ENCODE measurements at regions not wholly inside any gene's neighbourhood (a gene's known extent, or its start where the extent isn't known, plus 50 kb on each side); places are given as distances from the start of the nearest gene placed in this dataset.

DNA sequence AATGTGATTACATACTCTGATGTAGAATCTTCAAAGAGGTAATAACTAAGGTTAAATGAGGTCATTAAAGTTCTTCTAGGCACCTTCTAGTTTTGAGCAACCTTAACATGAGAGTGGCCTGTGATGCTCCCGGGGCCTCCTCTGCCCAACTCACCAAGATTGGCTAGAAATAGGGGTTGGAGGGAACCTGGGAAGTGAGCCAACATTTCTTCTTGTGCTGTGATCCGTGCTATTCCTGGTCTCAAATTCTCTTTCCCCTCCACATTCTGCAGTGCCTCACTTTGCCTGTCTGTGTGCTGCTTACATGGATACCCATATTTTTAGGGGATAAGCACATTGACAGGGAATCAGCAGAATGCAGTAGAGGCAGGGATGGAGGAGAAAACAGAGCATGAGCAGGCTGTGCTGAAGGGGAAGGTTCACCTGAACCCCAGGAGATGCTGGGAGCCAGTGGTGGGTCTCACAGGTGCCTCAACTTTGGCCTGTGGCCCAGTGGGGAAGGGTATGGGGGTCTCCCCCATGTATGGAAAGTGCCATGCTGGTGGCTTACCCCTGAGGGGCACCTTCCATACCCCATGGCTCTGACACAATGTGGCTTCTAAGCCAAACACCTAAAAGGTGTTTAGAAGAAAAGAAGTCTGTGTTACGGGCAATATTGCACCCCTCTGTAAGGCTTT lies 164.7 kb upstream of the CHD6 start:
- WGBS: 68% methylated on average over 3 of the region's 3 CpGs
- Histone ChIP-seq H3K4me1 (ENCODE audit: insufficient read depth) (no peaks in the 10 kb centered on the region), H3K4me3 (ENCODE audit: low read depth, low read length) (no peak overlapping the region), H3K36me3 (ENCODE audit: insufficient read depth) (no peaks in the 10 kb centered on the region), H3K27ac (ENCODE audit: low read depth) (no peak overlapping the region)
- DNase-seq (ENCODE audit: extremely low spot score): no peak

GRCh38 chr20:41782255-41782654 lies 164.1 kb upstream of the CHD6 start:
- no peaks in the 10 kb centered on the region for H3K36me3 ChIP-seq (ENCODE audit: insufficient read depth)
- H3K4me1 ChIP-seq (ENCODE audit: insufficient read depth): no peaks in the 10 kb centered on the region
- DNase-seq (ENCODE audit: extremely low spot score): no peak
- WGBS: 63% methylated on average over 3 of the region's 3 CpGs
- H3K4me3 ChIP-seq (ENCODE audit: low read depth, low read length): no peak overlapping the region
- no peak overlapping the region for H3K27ac ChIP-seq (ENCODE audit: low read depth)

DNA sequence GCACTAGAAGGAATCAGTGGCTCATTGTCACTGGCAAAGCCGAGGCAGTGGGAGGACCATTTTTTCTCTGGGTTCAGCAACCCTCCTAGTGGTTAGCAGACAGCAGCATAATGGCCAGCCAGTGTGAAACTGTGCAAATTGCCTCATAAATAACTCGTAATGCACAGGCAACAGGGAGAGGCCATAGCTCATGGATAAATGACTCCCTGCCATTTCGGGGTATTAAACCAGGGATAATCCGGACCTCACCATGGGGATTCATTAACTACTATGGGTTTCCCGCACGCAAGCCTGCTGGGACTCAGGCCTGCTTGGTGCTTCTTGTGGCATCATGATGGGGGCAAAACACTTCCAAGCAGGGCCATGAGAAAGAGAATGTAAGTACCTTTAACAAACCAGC lies 158.2 kb upstream of the CHD6 start:
- WGBS: 67% methylated on average over 6 of the region's 6 CpGs
- DNase-seq (ENCODE audit: extremely low spot score): no peak
- H3K4me3 ChIP-seq (ENCODE audit: low read depth, low read length): no peak overlapping the region
- H3K36me3 ChIP-seq (ENCODE audit: insufficient read depth): no peaks in the 10 kb centered on the region
- H3K4me1 ChIP-seq (ENCODE audit: insufficient read depth): no peaks in the 10 kb centered on the region
- no peak overlapping the region for H3K27ac ChIP-seq (ENCODE audit: low read depth)

DNA sequence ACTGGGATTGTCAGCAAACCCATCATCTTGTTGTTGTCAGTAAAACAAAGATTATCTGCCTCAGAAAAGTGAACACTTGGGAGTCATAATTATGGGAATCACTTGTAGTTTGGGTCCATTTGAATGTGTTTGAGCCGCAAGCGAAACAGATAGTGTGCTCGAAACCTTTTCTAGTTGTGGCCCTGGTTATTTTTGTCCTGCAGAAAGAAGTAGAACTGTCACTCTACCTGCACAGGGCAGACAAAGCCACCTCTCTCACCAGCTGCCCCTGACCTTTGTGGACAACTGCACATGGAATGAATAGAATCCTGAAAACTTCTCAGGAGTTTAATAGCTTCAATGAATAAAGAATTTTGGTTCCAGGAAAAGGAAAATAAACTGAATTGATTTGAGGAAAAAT lies 156.1 kb upstream of the CHD6 start:
- H3K36me3 ChIP-seq (ENCODE audit: insufficient read depth): no peaks in the 10 kb centered on the region
- WGBS: 89% methylated on average over 3 of the region's 3 CpGs
- no peak for DNase-seq (ENCODE audit: extremely low spot score)
- no peak overlapping the region for H3K4me3 ChIP-seq (ENCODE audit: low read depth, low read length)
- H3K27ac ChIP-seq (ENCODE audit: low read depth): no peak overlapping the region
- no peaks in the 10 kb centered on the region for H3K4me1 ChIP-seq (ENCODE audit: insufficient read depth)

GRCh38 chr20:41770965-41771364 lies 152.8 kb upstream of the CHD6 start:
- Histone ChIP-seq H3K4me3 (ENCODE audit: low read depth, low read length) (no peak overlapping the region), H3K27ac (ENCODE audit: low read depth) (no peak overlapping the region), H3K36me3 (ENCODE audit: insufficient read depth) (no peaks in the 10 kb centered on the region), H3K4me1 (ENCODE audit: insufficient read depth) (no peaks in the 10 kb centered on the region)
- no peak for DNase-seq (ENCODE audit: extremely low spot score)
- 60% methylated on average over 2 of the region's 2 CpGs for WGBS

DNA sequence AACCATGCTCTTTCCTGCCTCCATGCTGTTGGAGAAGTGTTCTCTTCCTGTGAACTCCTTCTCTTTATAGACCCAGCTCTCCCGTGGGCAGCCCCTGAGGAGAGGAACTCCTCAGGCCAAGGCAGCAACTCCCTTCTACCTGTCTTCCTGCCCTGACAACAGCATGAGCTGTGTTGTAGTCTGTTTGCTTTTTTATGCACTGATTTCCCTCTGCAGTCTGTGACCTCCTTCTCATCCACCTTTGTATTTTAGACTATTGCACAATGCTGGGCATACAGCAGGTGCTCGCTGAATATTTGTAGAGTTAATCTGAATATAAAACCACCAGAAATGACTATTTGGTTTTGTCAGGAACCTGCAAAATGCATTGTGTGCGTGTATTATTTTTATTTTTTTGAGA lies 152.2 kb upstream of the CHD6 start:
- Histone ChIP-seq H3K4me3 (ENCODE audit: low read depth, low read length) (no peak overlapping the region), H3K27ac (ENCODE audit: low read depth) (no peak overlapping the region), H3K36me3 (ENCODE audit: insufficient read depth) (no peaks in the 10 kb centered on the region), H3K4me1 (ENCODE audit: insufficient read depth) (no peaks in the 10 kb centered on the region)
- WGBS: 55% methylated on average over 3 of the region's 3 CpGs
- no peak for DNase-seq (ENCODE audit: extremely low spot score)

DNA sequence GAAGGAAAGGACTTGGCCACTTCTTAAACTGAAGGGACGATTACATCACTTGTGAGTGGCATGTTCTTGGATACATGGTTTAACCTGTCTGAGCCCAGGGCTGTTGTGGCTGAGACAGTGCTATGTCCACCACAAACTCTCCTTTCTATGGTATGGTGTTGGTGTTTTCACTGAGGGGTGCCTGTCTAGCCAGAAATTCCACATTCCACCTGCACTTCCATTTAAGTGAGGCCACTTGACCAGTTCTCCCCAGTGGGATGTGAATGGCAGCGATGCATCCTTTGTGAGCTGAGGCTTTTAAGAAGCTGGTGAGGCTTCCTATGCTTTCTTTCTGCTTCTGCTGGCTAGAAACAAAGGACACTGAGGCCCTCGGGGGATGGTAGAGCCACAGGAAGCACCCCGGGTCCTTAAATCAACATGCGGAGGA lies 151.4 kb upstream of the CHD6 start:
- H3K27ac ChIP-seq (ENCODE audit: low read depth): no peak overlapping the region
- no peak for DNase-seq (ENCODE audit: extremely low spot score)
- H3K36me3 ChIP-seq (ENCODE audit: insufficient read depth): no peaks in the 10 kb centered on the region
- WGBS: 34% methylated on average over 5 of the region's 5 CpGs
- H3K4me3 ChIP-seq (ENCODE audit: low read depth, low read length): no peak overlapping the region
- no peaks in the 10 kb centered on the region for H3K4me1 ChIP-seq (ENCODE audit: insufficient read depth)

DNA sequence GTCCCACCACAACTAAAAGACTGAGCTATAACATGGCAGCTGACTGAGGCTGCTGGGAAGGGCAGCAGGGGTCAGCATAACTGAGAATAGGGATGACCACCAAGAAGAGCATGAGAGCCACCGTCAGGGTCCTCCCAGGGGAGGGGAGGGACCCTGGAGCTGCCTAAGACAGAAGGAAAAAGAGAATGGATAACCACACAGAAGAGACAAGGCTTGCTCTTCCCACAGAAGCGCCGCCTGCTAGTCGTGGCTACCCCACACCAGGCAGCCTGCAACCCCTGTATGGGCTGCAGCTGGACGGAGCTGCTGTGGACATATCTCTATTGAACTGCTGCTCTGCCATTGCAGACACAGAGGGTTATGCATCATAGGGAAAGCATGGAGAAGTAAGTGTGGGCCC lies 132.0 kb upstream of the CHD6 start:
- Histone ChIP-seq H3K4me3 (ENCODE audit: low read depth, low read length) (no peak overlapping the region), H3K4me1 (ENCODE audit: insufficient read depth) (no peaks in the 10 kb centered on the region), H3K27ac (ENCODE audit: low read depth) (no peak overlapping the region), H3K36me3 (ENCODE audit: insufficient read depth) (no peaks in the 10 kb centered on the region)
- WGBS: 78% methylated on average over 5 of the region's 5 CpGs
- no peak for DNase-seq (ENCODE audit: extremely low spot score)

DNA sequence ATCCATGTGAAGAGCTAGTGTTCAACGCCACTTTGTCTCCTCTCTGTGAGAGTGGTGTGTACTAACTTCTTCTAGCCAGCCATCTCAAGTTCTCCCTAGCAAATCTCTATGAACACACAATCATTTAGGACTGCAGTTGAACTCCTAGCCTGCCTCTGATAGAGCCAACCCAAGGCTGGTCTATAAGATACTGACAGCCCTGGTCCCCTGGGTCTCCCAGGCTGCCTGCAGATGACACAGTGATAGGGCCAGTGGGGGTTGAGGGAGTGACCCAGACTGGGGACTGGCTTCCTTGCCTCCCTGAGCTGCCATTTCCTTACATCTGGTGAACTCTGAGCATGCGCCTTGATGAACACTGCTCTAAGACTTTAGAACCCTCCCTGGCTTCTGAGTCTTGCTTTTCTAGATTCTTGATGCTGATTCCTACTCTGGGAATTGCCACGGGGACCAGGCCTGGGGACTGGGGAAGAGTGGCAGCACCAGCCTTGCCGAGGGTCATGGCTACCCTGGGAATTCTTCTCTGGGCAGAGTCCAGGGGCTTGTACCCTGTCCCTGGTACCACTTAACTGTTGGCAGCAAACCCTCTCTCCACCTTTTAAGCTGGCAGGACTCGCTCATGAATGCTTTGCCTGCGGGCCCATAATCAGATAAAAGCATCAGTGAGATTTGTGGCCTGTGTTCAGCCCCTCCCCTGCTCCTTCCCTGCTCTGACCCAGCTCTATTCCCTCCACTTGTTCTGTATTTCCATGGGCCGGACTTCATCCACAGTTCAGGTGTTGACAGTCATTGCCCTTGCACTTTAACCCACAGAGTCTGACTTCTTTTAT lies 130.8 kb upstream of the CHD6 start:
- WGBS: 76% methylated on average over 7 of the region's 7 CpGs
- no peaks in the 10 kb centered on the region for H3K4me1 ChIP-seq (ENCODE audit: insufficient read depth)
- DNase-seq (ENCODE audit: extremely low spot score): no peak
- H3K4me3 ChIP-seq (ENCODE audit: low read depth, low read length): no peak overlapping the region
- H3K27ac ChIP-seq (ENCODE audit: low read depth): no peak overlapping the region
- H3K36me3 ChIP-seq (ENCODE audit: insufficient read depth): no peaks in the 10 kb centered on the region

GRCh38 chr20:41748051-41748450 lies 129.9 kb upstream of the CHD6 start:
- no peaks in the 10 kb centered on the region for H3K36me3 ChIP-seq (ENCODE audit: insufficient read depth)
- no peaks in the 10 kb centered on the region for H3K4me1 ChIP-seq (ENCODE audit: insufficient read depth)
- H3K4me3 ChIP-seq (ENCODE audit: low read depth, low read length): no peak overlapping the region
- no peak for DNase-seq (ENCODE audit: extremely low spot score)
- no peak overlapping the region for H3K27ac ChIP-seq (ENCODE audit: low read depth)
- 81% methylated on average over 4 of the region's 4 CpGs for WGBS

- H3K4me1 ChIP-seq (ENCODE audit: insufficient read depth): no peaks in the 10 kb centered on the region
- no peak overlapping the region for H3K27ac ChIP-seq (ENCODE audit: low read depth)
- DNase-seq (ENCODE audit: extremely low spot score): no peak
- H3K36me3 ChIP-seq (ENCODE audit: insufficient read depth): no peaks in the 10 kb centered on the region
- no peak overlapping the region for H3K4me3 ChIP-seq (ENCODE audit: low read depth, low read length)
Observed at GRCh38 chr20:41747226-41747625, 129.0 kb upstream of the CHD6 start.

DNA sequence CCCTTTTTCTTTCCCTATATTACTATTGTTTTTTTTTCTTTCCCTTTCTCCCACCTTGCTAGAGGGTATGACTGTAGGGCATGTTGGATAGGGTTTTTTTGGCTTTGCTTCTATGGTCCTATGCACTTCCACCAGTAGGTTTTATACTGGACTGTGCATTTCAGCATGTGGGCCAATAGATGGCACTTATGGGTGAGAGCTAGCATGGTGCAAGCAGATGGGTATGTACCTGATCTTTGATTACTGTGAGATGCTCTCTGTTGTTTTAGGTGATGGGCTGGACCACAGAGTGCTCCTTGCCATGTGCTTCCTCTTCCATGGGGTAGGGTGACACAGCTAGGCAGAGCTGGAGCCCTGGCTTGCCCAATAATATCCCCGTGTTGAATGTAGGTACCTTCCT lies 128.5 kb upstream of the CHD6 start:
- no peaks in the 10 kb centered on the region for H3K36me3 ChIP-seq (ENCODE audit: insufficient read depth)
- H3K4me3 ChIP-seq (ENCODE audit: low read depth, low read length): no peak overlapping the region
- no peaks in the 10 kb centered on the region for H3K4me1 ChIP-seq (ENCODE audit: insufficient read depth)
- H3K27ac ChIP-seq (ENCODE audit: low read depth): no peak overlapping the region
- DNase-seq (ENCODE audit: extremely low spot score): no peak
- WGBS: 86% methylated on average over 1 of the region's 1 CpG

DNA sequence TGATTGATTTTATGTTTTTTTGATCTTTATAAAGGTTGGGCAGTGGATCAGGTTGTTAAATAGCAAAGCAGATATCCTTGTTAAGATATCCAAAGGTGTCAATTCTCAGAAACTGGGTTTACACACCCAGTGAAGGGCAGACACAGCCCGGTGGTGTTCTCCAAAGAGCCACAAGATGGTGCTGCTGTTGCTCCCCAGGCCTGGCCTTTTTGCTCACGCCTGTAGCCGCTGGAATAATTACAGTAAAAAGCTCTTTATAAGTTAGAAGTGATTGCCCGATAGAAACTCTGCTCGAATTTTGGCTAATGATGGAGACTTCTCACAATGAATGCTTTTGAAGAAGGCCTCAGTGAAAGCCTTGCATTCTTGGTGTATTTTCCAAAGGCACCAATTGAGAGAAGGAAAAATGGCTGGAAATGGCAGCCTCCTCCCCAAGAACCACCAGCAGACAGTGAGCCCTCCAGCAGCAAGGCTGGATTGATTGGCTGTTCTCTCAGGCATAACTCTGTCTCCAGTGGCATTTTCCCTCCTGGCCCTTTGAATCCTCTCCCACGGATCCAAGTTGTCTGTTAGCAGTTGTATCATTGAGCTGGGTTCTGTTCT lies 120.5 kb upstream of the CHD6 start:
- Histone ChIP-seq H3K4me3 (ENCODE audit: low read depth, low read length) (no peak overlapping the region), H3K27ac (ENCODE audit: low read depth) (no peak overlapping the region), H3K36me3 (ENCODE audit: insufficient read depth) (no peaks in the 10 kb centered on the region), H3K4me1 (ENCODE audit: insufficient read depth) (no peaks in the 10 kb centered on the region)
- DNase-seq (ENCODE audit: extremely low spot score): no peak
- WGBS: 16% methylated on average over 6 of the region's 6 CpGs

DNA sequence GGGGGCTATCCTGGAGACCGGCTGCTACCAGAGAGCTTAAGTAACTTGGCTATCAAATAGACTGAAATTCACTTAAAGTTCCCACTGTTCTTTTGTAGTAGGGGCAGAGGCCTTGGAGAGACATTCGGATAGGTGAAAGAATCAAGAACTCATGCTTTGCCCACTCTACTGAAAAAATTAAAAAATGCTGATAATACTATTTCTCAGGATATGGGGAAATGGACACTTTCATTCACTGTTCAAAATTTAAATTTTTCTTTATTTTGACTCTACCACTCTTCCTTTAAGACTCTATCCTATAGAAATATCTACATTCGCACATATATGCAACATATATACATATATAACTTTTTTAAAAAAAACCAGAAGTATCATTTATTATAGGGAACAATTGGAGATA lies 117.8 kb upstream of the CHD6 start:
- H3K4me3 ChIP-seq (ENCODE audit: low read depth, low read length): no peak overlapping the region
- H3K27ac ChIP-seq (ENCODE audit: low read depth): no peak overlapping the region
- WGBS: 94% methylated on average over 3 of the region's 3 CpGs
- H3K4me1 ChIP-seq (ENCODE audit: insufficient read depth): no peaks in the 10 kb centered on the region
- DNase-seq (ENCODE audit: extremely low spot score): no peak
- no peaks in the 10 kb centered on the region for H3K36me3 ChIP-seq (ENCODE audit: insufficient read depth)

All from urinary bladder (tissue), 3 donors.